ENCODE measurements at regions not wholly inside any gene's neighbourhood (a gene's known extent, or its start where the extent isn't known, plus 50 kb on each side); places are given as distances from the start of the nearest gene placed in this dataset.

- no peak for TF ChIP-seq CTCF (IDR thresholded peaks at IDR 0.05; ENCODE audit: low read depth, low read length, poor library complexity, severe bottlenecking)
- no peak for TF ChIP-seq EZH2phosphoT487 (IDR thresholded peaks at IDR 0.05; ENCODE audit: borderline replicate concordance, low read length)
Measured at GRCh38 chr6:144758602-144759001, 473.5 kb downstream of the UTRN start.
